Left hindlimb (tissue), 1 donor: ENCODE measurements at regions not wholly inside any gene's neighbourhood (a gene's known extent, or its start where the extent isn't known, plus 50 kb on each side); places are given as distances from the start of the nearest gene placed in this dataset.

Experiments used
- DNase-seq: peaks from one replicate; pipeline ENCODE4 v3.0.0-alpha.2; 2018

- DNase-seq: no peak
Measured at GRCh38 chr22:48152164-48152775, 1389.8 kb downstream of the TBC1D22A start.

GRCh38 chr22:48151641-48152040 is 1389.2 kb downstream of the TBC1D22A start:
- DNase-seq: no peak

- no peak for DNase-seq
Measured at GRCh38 chr22:48147831-48148230, 1385.4 kb downstream of the TBC1D22A start.

- no peak for DNase-seq
Measured at GRCh38 chr22:48147404-48147803, 1385.0 kb downstream of the TBC1D22A start.

GRCh38 chr22:48146426-48146825 is 1384.0 kb downstream of the TBC1D22A start:
- no peak for DNase-seq

DNA sequence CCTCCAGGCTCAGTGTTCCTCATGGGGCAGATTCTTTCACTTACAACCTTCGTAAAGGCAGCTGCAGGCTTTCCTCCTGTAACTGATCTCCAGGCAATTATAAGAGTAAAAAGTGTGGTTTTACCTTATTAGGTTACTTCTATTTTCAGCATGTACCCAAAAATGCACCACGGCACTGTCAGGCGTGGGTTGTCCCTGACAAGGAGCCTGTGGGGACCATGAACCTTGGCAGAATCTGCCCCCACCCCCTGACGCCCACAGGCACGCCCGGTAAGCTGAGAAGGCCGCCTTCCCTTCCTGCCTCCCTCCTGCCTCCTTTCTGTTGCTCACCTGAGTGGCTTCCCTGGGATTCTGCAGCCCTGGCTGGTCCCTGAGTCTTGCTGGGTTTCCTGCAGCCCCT is 1383.3 kb downstream of the TBC1D22A start:
- DNase-seq: no peak

DNA sequence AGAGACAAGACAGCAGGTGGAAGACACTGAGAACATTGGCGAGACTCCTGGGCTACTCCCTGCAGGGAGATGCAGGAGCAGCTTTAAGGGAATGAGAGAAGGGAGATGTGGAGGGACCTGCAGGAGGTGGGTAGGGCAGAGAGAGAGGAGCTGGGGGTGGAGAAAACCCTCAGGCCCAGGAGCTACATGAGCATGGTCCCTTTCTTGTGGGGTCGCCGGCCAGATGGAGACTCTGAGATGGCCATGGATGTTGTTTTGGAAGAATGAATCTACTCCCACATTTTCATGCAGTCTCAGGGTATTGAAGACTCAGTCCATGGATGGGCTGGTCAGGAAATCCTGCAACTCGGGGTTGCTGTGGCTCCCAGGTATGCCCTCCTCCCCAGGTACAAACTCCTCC is 1381.9 kb downstream of the TBC1D22A start:
- DNase-seq: no peak

DNA sequence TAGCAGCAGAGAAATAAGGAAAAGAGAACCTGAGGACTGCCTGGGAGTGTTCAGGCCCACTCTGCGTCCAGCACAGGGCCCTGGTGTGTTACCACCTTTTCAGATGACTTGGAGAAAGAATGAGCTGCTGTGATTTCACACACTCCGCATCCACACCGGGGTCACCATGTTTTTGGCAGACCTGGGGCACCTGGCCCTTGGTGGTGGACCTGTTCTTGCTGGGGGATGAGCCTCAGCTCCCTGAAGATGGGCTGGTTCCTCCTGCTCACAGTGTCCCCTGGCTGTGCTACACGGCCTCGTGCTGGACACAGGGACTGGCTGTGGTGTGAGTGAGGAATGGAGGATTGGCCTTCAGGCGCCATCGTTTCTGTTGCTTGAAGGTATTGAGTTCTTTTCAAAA is 1381.4 kb downstream of the TBC1D22A start:
- DNase-seq: no peak

- DNase-seq: no peak
Measured at GRCh38 chr22:48142388-48142787, 1379.9 kb downstream of the TBC1D22A start.

DNA sequence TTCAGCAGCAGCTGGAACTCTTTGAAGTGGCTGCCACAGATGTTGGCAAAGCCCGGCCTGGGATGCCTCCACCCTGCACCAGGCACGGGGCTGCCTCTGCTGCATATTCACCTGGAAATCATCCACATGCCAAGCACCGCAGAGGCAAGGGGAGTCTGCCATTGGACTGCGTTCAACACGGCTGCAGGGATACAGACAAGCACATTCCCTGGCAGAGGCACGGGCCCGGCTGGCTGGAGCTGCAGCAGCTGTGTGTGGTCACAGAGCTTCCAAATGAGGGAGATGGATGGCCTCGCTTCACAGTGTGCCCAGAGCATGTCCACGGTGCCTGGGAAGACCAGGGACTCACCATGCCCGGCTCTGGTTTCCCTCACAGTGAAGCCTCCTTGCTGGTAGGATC is 1378.9 kb downstream of the TBC1D22A start:
- no peak for DNase-seq

GRCh38 chr22:48140261-48140813 is 1377.9 kb downstream of the TBC1D22A start:
- DNase-seq: no peak

- no peak for DNase-seq
Measured at GRCh38 chr22:48139776-48140175, 1377.3 kb downstream of the TBC1D22A start.

- no peak for DNase-seq
Measured at GRCh38 chr22:48138855-48139254, 1376.4 kb downstream of the TBC1D22A start.

- DNase-seq: no peak
Measured at GRCh38 chr22:48138427-48138826, 1376.0 kb downstream of the TBC1D22A start.

GRCh38 chr22:48137640-48138039 is 1375.2 kb downstream of the TBC1D22A start:
- no peak for DNase-seq

DNA sequence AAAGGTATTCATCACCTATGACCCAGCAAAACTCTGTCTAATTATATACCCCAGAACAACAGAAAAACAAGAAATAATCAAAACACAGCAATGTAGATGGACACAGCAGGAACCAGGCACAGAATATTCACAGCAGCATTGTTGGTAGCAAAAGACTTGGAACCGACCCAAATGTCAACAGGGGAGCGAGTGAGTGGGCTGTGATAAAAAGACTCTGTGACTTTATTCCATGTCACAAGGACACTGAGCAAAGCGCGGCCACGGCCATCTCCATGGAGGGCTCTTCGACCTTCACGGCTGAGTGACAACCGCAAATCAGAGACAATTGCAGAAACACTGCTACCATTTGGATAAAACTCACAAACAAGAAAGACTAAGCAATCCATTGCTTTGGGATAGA is 1373.1 kb downstream of the TBC1D22A start:
- no peak for DNase-seq

GRCh38 chr22:48125416-48125815 is 1363.0 kb downstream of the TBC1D22A start:
- DNase-seq: no peak

DNA sequence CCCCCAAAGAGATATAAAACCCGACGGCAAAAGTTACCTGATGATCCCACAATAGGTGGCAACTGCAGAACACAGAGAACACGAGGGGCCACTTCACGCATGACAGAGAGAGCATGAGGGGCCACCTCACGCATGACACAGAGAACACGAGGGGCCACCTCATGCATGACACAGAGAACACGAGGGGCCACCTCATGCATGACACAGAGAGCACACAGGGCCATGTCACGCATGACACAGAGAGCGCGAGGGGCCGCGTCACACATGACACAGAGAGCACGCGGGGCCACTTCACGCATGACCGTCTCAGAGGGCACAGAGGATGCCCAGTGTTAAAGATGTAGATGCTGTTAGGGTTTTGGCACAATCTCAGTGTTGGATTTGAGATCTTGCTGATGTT is 1359.5 kb downstream of the TBC1D22A start:
- no peak for DNase-seq

DNA sequence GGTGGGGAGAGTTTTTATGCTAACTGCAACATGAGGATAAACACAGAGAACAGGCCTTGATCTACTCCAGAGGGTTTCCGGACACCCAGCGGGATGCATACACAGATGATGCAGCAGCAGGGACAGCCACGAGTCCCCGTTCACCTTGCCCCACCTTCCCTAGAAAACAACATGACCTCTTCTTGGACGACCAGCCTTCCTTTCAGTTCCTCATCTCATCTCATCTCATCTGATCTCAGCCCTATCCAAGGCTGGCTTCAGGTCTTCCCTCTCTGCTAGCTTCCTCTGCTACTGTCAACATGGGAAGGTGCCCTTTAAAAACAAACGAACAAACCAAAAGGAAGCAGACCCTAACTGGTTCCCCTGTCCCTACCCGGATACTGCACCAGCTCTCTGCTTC is 1356.2 kb downstream of the TBC1D22A start:
- DNase-seq: no peak

DNA sequence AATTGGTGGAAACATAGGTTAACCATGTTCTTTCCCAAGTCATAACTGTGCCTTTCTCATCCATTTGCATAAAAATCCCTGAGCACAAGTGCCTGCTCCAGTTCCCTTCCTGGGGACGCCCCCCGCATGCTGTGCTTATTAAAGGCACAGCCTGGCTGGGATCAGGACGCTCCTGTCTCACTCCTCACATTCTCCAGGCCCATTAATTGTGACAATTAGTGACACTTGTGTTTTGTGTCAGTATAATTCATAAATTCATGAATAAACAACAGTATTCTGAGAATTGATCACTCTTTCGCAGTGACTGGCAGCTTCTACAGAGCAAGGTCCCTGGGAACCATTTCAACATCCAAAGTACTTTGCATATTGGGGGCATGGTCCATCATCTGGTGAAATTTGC is 1354.4 kb downstream of the TBC1D22A start:
- DNase-seq: no peak

- DNase-seq: no peak
Measured at GRCh38 chr22:48112687-48113521, 1350.5 kb downstream of the TBC1D22A start.

GRCh38 chr22:48106715-48107259 is 1344.3 kb downstream of the TBC1D22A start:
- no peak for DNase-seq

DNA sequence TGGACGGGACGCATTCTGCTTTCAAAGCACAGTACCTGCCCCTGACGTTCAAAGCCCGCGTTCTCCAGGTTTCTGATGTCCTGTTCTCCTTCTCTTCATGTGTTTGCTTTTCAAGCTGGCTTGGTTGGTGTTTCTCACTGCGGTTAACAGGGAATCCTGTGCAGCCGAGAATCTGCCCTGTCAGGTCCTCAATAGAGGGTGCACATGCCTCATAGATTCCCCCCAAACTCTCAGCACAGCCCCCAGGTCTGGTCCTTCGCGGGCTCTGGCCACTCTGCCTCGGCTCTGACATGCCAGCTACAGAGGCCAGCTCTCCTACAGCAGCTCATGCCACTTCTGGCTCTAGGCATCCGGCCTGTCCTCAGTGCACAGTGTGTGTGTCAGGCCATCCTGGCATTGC is 1343.8 kb downstream of the TBC1D22A start:
- DNase-seq: no peak

- no peak for DNase-seq
Measured at GRCh38 chr22:48105259-48105658, 1342.8 kb downstream of the TBC1D22A start.
